ENCODE measurements at regions not wholly inside any gene's neighbourhood (a gene's known extent, or its start where the extent isn't known, plus 50 kb on each side); places are given as distances from the start of the nearest gene placed in this dataset.

DNA sequence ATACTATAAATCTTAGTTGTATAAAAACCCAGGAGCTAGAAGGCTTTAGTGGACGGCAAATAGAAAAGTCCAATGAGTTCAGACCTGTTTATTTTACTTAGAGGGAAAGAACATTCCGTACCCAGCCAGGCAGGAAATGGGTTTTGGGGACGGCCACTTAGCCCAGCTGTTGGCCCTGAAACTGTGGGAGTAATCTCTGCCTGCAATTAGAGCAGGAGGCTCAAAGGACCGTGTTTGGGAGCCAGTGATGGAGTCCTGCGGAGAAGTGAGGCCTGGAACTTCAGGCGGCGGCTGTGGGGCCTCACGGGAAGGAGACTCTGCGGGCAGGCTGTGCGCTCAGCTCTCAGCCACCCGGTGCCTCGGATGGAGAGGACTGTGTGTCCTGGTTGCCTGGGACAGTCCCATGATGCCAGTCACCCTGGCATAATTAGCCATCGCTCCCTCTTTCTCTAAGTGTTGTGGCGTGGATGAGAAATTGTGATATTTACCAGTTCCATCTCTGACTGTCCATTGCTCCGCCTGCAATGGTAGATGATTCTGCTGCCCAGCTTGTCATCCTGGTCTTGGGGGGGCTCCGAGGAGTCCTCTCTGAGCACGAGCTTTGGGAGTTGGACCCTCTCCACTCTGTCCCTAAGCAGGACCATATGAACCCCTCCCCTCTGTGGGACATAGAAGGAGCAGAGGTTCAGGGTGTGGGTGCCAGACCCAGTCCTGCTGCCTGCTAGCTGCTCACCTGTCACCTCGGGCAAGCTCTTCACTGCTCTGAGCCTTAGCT, 530.3 kb downstream of the TBC1D22A start:
- TF ChIP-seq CTCF (IDR thresholded peaks at IDR 0.05) = no peak
- TF ChIP-seq EZH2 (IDR thresholded peaks at IDR 0.05; ENCODE audit: borderline replicate concordance, insufficient read depth, low read depth, low read length, poor library complexity, severe bottlenecking) = no peak
